Panc1 (cell line): ENCODE measurements at regions not wholly inside any gene's neighbourhood (a gene's known extent, or its start where the extent isn't known, plus 50 kb on each side); places are given as distances from the start of the nearest gene placed in this dataset.

ENCODE experiments used
- ATAC-seq: fragments of 200-7000 bp; cut with Tn5 transposase; 2 replicates; pipeline ENCODE4 v1.9.1; 2020; ENCODE audit warnings: mild to moderate bottlenecking, moderate library complexity
- BruUV-seq: library from RNA; stranded (reverse); fragments of 400-500 nt; replicated peaks from 2 replicates; lab custom pipeline; 2021; lab: Mats Ljungman, UMichigan
- CTCF ChIA-PET: fragments of 300-600 bp; sonication (Branson Sonifier 250); formaldehyde crosslinking; loops from one replicate; lab custom pipeline; 2022; ENCODE audit warnings: antibody characterized with exemption; lab: Charles Lee
- POLR2A ChIA-PET: fragments of 300-600 bp; sonication (Branson Sonifier 250); formaldehyde crosslinking; loops from one replicate; lab custom pipeline; 2022; ENCODE audit warnings: antibody characterized with exemption; lab: Charles Lee
- DNase-seq: peaks from one replicate; pipeline ENCODE4 v3.0.0-alpha.2; 2010; ENCODE audit warnings: low read depth, low spot score
- H3K27ac ChIP-seq: 2 replicates; pipeline ENCODE4 v1.5.1; 2011; ENCODE audit warnings: mild to moderate bottlenecking, low read length, inconsistent platforms
- H3K27me3 ChIP-seq: fragments of 200-500 bp; sonication (Bioruptor generic); 2 replicates; pipeline ENCODE4 v1.6.0; 2014; ENCODE audit warnings: low read length, inconsistent platforms; ENCODE audit not compliant: control insufficient read depth, insufficient read depth
- H3K36me3 ChIP-seq: fragments of 200-500 bp; sonication (Bioruptor generic); 2 replicates; pipeline ENCODE4 v1.5.1; 2014; ENCODE audit warnings: inconsistent platforms, mild to moderate bottlenecking, low read length, moderate library complexity; ENCODE audit not compliant: control insufficient read depth, insufficient read depth
- H3K4me1 ChIP-seq: 2 replicates; pipeline ENCODE4 v1.5.1; 2011; ENCODE audit warnings: inconsistent platforms, mild to moderate bottlenecking, low read length, moderate library complexity; ENCODE audit not compliant: control insufficient read depth, insufficient read depth
- H3K4me3 ChIP-seq, 2 experiments: 2 replicates each; pipeline ENCODE4 v1.5.1; 2011 to 2012; ENCODE audit warnings: low read depth in 2 of 2, low read length in 2 of 2, mild to moderate bottlenecking in 2 of 2, inconsistent platforms in 1 of 2, moderate library complexity in 1 of 2
- H3K9me3 ChIP-seq: fragments of 200-500 bp; sonication (Bioruptor generic); 2 replicates; pipeline ENCODE4 v1.5.1; 2014; ENCODE audit warnings: low read depth, mild to moderate bottlenecking, inconsistent platforms, low read length, moderate library complexity; ENCODE audit not compliant: control insufficient read depth, insufficient read depth
- CTCF ChIP-seq: fragments of 450-650 bp; IDR thresholded peaks from 2 replicates; pipeline ENCODE4 v1.5.1; 2017; ENCODE audit warnings: mild to moderate bottlenecking
- POLR2AphosphoS5 ChIP-seq: IDR thresholded peaks from 2 replicates; pipeline ENCODE4 v1.6.1; 2012; ENCODE audit warnings: mild to moderate bottlenecking, low read depth, low read length, moderate library complexity
- REST ChIP-seq, 2 experiments: IDR thresholded peaks; 2 replicates each; pipeline ENCODE4 v1.6.1; 2011 to 2012; ENCODE audit warnings: low read depth in 2 of 2, control low read depth in 1 of 2, low read length in 1 of 2, mild to moderate bottlenecking in 1 of 2, moderate library complexity in 1 of 2; ENCODE audit not compliant: insufficient read depth in 1 of 2
- SIN3A ChIP-seq: IDR thresholded peaks from 2 replicates; pipeline ENCODE4 v1.6.1; 2012; ENCODE audit warnings: low read depth, mild to moderate bottlenecking, low read length, moderate library complexity, borderline replicate concordance; ENCODE audit not compliant: insufficient read depth
- TCF7L2 ChIP-seq: IDR thresholded peaks from 2 replicates; pipeline ENCODE4 v1.6.1; 2011; ENCODE audit warnings: mild to moderate bottlenecking, low read depth, low read length, inconsistent platforms
- in situ Hi-C: cut with HindIII; loops from 2 replicates; pipeline ENCODE4 v1.10.0; 2016; ENCODE audit warnings: low sequenced_read_pairs, low pct_unique_long_range_greater_than_20kb
- intact Hi-C: fragments of 100-400 bp; cut with micrococcal nuclease; formaldehyde crosslinking; loops from one replicate; pipeline ENCODE4 v1.10.0; 2022; ENCODE audit not compliant: unreplicated experiment

- CTCF ChIA-PET, result no interaction called here
- H3K36me3 ChIP-seq, result no peaks in the 10 kb centered on the region
- no peak overlapping the region for H3K4me3 ChIP-seq
- no peaks in the 10 kb centered on the region for H3K4me1 ChIP-seq
- POLR2A ChIA-PET, result no interaction called here
- H3K9me3 ChIP-seq, result no peaks in the 10 kb centered on the region
- TF ChIP-seq POLR2AphosphoS5, result no peak
- TF ChIP-seq REST (IDR thresholded peaks at IDR 0.05; ENCODE audit: insufficient read depth in 1 of 2, low read depth in 2 of 2, low read length in 1 of 2), result no peak
- no peak for TF ChIP-seq CTCF
- TF ChIP-seq SIN3A, result no peak
- no peak for TF ChIP-seq TCF7L2
- no peaks in the 10 kb centered on the region; the same call in 1 of the 2 replicates for H3K27me3 ChIP-seq
- no peak; the same call in 1 of the 2 replicates for ATAC-seq
- DNase-seq, result no peak
- no TSS peak for BruUV-seq
- no peak overlapping the region for H3K27ac ChIP-seq
- intact Hi-C loops, result no loop called here
- in situ Hi-C loops, result no loop called here
Observed at GRCh38 chr6:167477688-167478087, 152.8 kb downstream of the TTLL2 start.

GRCh38 chr6:167479301-167479700 lies 154.4 kb downstream of the TTLL2 start:
- Histone ChIP-seq H3K27me3 (no peaks in the 10 kb centered on the region; the same call in 1 of the 2 replicates), H3K27ac (no peak overlapping the region), H3K36me3 (no peaks in the 10 kb centered on the region), H3K4me3 (no peak overlapping the region), H3K4me1 (no peaks in the 10 kb centered on the region), H3K9me3 (no peaks in the 10 kb centered on the region)
- TF ChIP-seq REST (IDR thresholded peaks at IDR 0.05; ENCODE audit: insufficient read depth in 1 of 2, low read depth in 2 of 2, low read length in 1 of 2) (no peak), SIN3A (no peak), TCF7L2 (no peak), POLR2AphosphoS5 (no peak), CTCF (no peak)
- in situ Hi-C loops (no loop called here), intact Hi-C loops (no loop called here)
- ChIA-PET POLR2A (no interaction called here), CTCF (no interaction called here)
- no TSS peak for BruUV-seq
- ATAC-seq, result no peak
- DNase-seq, result no peak
